ENCODE measurements at regions not wholly inside any gene's neighbourhood (a gene's known extent, or its start where the extent isn't known, plus 50 kb on each side); places are given as distances from the start of the nearest gene placed in this dataset.

DNA sequence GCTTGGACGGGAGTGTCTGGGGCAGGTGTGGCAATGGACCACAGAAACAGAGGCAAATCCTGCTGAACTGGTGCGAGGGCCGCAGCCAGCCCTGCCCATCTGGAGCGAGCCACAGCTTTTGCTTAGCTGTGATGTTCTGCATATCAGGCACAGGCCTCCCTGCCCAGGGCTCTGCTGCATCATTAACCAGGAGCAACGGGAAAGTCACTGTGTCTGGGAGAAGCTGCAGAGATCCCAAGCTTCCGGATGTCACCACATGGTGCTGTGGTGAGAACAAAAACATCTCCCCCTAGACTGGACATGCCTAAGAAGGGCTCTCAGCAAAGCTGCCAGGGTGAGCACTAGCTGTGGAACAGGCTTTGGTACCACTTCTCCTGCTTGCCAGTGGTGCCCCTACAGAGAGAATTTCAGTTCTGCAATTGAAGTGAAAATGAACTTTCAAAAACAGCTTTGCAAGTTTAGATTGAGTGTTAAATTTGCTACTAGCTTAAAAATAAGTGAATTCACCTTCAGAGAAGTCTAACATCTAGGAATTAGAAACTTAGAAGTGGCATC, 172.9 kb upstream of the MYT1L start:
- DNase-seq = no peak
- Mint-ChIP-seq H3K4me3 (no peak overlapping the region), H3K36me3 (ENCODE audit: low read depth) (no peaks in the 10 kb centered on the region; the same call in 1 of the 2 replicates), H3K27ac (no peak overlapping the region), H3K9me3 (peaks cover 47% of the 10 kb centered on the region), H3K27me3 (ENCODE audit: insufficient read depth) (peaks cover 2% of the 10 kb centered on the region; the same call in 1 of the 2 replicates), H3K4me1 (ENCODE audit: low read depth) (no peaks in the 10 kb centered on the region)
- TF ChIP-seq, protein P1, sequence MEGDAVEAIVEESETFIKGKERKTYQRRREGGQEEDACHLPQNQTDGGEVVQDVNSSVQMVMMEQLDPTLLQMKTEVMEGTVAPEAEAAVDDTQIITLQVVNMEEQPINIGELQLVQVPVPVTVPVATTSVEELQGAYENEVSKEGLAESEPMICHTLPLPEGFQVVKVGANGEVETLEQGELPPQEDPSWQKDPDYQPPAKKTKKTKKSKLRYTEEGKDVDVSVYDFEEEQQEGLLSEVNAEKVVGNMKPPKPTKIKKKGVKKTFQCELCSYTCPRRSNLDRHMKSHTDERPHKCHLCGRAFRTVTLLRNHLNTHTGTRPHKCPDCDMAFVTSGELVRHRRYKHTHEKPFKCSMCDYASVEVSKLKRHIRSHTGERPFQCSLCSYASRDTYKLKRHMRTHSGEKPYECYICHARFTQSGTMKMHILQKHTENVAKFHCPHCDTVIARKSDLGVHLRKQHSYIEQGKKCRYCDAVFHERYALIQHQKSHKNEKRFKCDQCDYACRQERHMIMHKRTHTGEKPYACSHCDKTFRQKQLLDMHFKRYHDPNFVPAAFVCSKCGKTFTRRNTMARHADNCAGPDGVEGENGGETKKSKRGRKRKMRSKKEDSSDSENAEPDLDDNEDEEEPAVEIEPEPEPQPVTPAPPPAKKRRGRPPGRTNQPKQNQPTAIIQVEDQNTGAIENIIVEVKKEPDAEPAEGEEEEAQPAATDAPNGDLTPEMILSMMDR (IDR thresholded peaks at IDR 0.05) = no peak

DNA sequence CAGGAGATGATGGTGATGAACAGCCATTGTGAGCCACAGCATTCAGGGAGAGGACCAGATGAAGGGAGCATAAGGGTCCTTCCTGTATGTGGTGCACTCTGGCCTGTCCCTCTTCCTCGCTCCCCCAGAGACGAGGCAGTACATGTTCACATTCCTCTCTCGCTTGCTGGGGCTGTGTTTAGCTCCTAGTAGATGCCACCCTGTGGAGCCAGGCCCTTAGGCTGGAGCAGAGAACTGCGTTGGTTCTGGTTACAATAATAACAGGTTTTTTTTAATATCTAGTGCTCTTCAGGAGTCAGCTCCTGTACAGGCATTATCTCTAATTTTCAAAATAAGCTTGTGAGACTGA, 171.1 kb upstream of the MYT1L start:
- Mint-ChIP-seq H3K36me3 (ENCODE audit: low read depth) (no peaks in the 10 kb centered on the region; the same call in 1 of the 2 replicates), H3K9me3 (peaks cover 52% of the 10 kb centered on the region), H3K4me3 (no peak overlapping the region), H3K27ac (no peak overlapping the region), H3K27me3 (ENCODE audit: insufficient read depth) (peaks cover 2% of the 10 kb centered on the region; the same call in 1 of the 2 replicates), H3K4me1 (ENCODE audit: low read depth) (no peaks in the 10 kb centered on the region)
- TF ChIP-seq, protein P1 (IDR thresholded peaks at IDR 0.05) = no peak
- no peak for DNase-seq

DNA sequence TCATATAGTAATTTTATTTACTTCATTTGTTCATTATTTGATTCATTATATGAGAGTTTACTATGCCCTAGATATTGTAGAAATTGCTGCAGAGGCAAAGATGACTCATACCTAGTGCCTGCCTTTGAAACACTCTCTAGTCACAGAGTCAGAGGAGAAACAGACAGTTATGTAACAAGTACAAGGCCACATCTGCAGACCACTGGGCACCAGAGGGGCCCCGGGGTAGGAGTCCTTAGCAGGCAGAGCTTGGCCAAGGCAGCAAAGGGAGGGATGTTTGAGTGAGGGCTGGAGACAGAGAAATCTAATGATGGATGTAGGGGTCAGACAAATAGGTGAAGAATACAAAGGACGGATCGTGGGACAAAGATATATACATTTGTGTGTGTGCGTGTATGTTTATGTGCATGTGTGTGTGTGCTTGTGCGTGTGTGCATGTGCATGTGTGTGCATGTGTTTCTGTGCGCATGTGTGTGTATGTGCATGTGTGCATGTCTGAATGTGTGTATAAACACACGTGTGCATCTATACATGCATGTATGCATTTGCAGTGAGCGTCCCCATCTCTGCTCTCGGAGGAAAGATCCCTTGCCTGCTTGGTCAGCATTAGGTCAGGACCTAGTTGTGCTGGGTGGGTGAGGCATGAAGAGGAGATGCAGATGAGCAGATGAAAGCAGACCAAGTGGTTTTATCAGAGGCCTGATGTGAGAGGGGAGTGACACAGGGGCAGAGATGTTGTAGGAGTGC, 170.6 kb upstream of the MYT1L start:
- Mint-ChIP-seq H3K4me1 (ENCODE audit: low read depth) (no peaks in the 10 kb centered on the region), H3K27ac (no peak overlapping the region), H3K36me3 (ENCODE audit: low read depth) (no peaks in the 10 kb centered on the region; the same call in 1 of the 2 replicates), H3K27me3 (ENCODE audit: insufficient read depth) (peaks cover 2% of the 10 kb centered on the region; the same call in 1 of the 2 replicates), H3K9me3 (peaks cover 51% of the 10 kb centered on the region), H3K4me3 (no peak overlapping the region)
- DNase-seq = no peak
- TF ChIP-seq, protein P1 (IDR thresholded peaks at IDR 0.05) = no peak

DNA sequence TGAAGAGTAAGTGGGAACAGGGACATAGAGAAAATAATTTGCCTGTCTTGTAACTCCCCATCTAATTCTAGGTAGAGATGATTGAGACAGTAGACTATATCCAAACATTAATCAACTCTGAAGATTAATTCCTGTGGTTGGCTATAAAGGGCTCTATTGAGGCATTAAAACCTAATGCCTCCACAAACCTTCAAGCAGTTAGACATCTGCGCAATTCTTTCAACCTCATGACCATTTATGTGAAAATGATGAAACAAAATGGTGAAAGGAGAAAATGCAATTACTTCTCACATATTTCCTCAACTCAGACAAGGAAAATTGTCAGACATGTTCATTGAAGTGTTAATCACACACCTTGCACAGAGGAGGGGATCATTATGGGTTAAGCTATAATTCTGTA, 164.5 kb upstream of the MYT1L start:
- Mint-ChIP-seq H3K27ac (no peak overlapping the region), H3K36me3 (ENCODE audit: low read depth) (no peaks in the 10 kb centered on the region), H3K27me3 (ENCODE audit: insufficient read depth) (no peaks in the 10 kb centered on the region), H3K4me3 (no peak overlapping the region), H3K4me1 (ENCODE audit: low read depth) (no peaks in the 10 kb centered on the region), H3K9me3 (peaks cover 58% of the 10 kb centered on the region)
- no peak for DNase-seq
- TF ChIP-seq, protein P1 (IDR thresholded peaks at IDR 0.05) = no peak

DNA sequence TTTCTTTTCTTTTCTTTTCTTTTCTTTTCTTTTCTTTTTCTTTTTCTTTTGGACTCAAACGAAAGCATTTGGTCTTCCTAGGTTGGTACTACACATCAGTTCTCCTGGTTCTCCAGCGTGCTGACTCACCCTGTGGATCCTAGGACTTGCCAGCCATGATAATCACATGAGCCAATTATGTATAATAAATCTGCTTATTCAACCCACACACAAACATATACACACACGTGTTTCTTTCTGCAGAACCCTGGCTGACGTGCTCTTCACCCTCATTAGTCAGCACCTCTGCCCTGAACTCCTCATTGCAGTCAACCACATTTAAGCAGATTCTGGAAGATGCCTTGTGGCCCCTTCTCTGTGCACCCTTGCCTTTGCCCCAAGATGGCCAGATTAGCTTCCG, 162.4 kb upstream of the MYT1L start:
- Mint-ChIP-seq H3K4me1 (ENCODE audit: low read depth) (no peaks in the 10 kb centered on the region), H3K27me3 (ENCODE audit: insufficient read depth) (no peaks in the 10 kb centered on the region), H3K4me3 (no peak overlapping the region), H3K27ac (no peak overlapping the region), H3K9me3 (peaks cover 53% of the 10 kb centered on the region), H3K36me3 (ENCODE audit: low read depth) (no peaks in the 10 kb centered on the region)
- no peak for DNase-seq
- TF ChIP-seq, protein P1 (IDR thresholded peaks at IDR 0.05) = no peak

All from HFFc6 (cell line).